Upper lobe of right lung (tissue), 1 donor: ENCODE measurements at regions not wholly inside any gene's neighbourhood (a gene's known extent, or its start where the extent isn't known, plus 50 kb on each side); places are given as distances from the start of the nearest gene placed in this dataset.

ENCODE experiments used
- ATAC-seq: fragments of 200-7000 bp; cut with Tn5 transposase; one replicate; pipeline ENCODE4 v1.9.1; 2020; ENCODE audit warnings: mild to moderate bottlenecking, moderate library complexity
- DNase-seq: peaks from one replicate; pipeline ENCODE4 v3.0.0-alpha.2; 2020
- H3K27ac ChIP-seq: fragments of 200-600 bp; one replicate; pipeline ENCODE4 v1.8.0; 2022
- H3K27me3 ChIP-seq: fragments of 200-600 bp; one replicate; pipeline ENCODE4 v1.8.0; 2022; ENCODE audit warnings: mild to moderate bottlenecking
- H3K36me3 ChIP-seq: fragments of 200-600 bp; one replicate; pipeline ENCODE4 v1.8.0; 2022
- H3K4me1 ChIP-seq: fragments of 200-600 bp; one replicate; pipeline ENCODE4 v1.8.0; 2022
- H3K4me3 ChIP-seq: fragments of 200-600 bp; one replicate; pipeline ENCODE4 v1.8.0; 2022; ENCODE audit warnings: mild to moderate bottlenecking
- H3K9me3 ChIP-seq: fragments of 200-600 bp; one replicate; pipeline ENCODE4 v1.8.0; 2022
- CTCF ChIP-seq: fragments of 200-600 bp; IDR thresholded peaks from one replicate; pipeline ENCODE4 v1.8.0; 2022; ENCODE audit warnings: antibody characterized with exemption
- intact Hi-C: fragments of 100-400 bp; cut with DNase I; formaldehyde crosslinking; loops from one replicate; pipeline ENCODE4 v1.11.0; 2022
- donor health status: DM: no; HTN: yes; CAD: no; lungs with severe emphysema.

DNA sequence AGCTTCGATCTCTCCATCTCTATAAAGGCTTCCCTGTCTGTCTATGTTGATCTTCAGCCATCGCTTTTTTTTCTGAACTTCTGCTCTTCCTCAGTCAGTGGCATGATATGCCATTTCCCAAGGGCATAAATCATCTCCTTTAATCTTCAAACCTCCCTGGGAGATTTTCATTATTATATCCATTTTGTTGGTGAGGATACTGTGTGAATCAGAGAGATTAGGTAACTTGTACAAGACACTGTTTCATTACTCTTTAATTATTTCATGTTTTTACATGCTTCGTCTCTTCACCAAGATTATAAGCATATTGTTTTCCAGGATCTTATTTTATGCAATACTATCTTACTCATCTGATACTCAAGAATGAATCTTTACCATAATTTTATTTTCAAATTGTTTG lies 124.8 kb upstream of the ATP11B start:
- TF ChIP-seq CTCF: no peak

GRCh38 chr3:182668974-182669373 lies 124.3 kb upstream of the ATP11B start:
- no peak for TF ChIP-seq CTCF
- ATAC-seq (no peak), DNase-seq (no peak)
- Histone ChIP-seq H3K9me3 (no peaks in the 10 kb centered on the region), H3K4me3 (no peak overlapping the region), H3K27ac (no peak overlapping the region), H3K27me3 (peaks cover 3% of the 10 kb centered on the region), H3K4me1 (no peaks in the 10 kb centered on the region), H3K36me3 (no peaks in the 10 kb centered on the region)
- intact Hi-C loops: no loop called here

More for the DNA sequence above, 124.8 kb upstream of the ATP11B start:
- no peaks in the 10 kb centered on the region for H3K4me1 ChIP-seq
- DNase-seq: no peak
- ATAC-seq: no peak
- H3K27me3 ChIP-seq: peaks cover 3% of the 10 kb centered on the region
- intact Hi-C loops: no loop called here
- no peaks in the 10 kb centered on the region for H3K36me3 ChIP-seq
- H3K9me3 ChIP-seq: no peaks in the 10 kb centered on the region
- H3K4me3 ChIP-seq: no peak overlapping the region
- H3K27ac ChIP-seq: no peak overlapping the region

GRCh38 chr3:182671541-182671940 lies 121.8 kb upstream of the ATP11B start:
- H3K4me3 ChIP-seq: no peak overlapping the region
- no peaks in the 10 kb centered on the region for H3K36me3 ChIP-seq
- no peak for ATAC-seq
- DNase-seq: no peak
- intact Hi-C loops: no loop called here
- H3K4me1 ChIP-seq: no peaks in the 10 kb centered on the region
- H3K9me3 ChIP-seq: no peaks in the 10 kb centered on the region
- H3K27me3 ChIP-seq: peaks cover 16% of the 10 kb centered on the region
- no peak for TF ChIP-seq CTCF
- no peak overlapping the region for H3K27ac ChIP-seq

- DNase-seq (no peak), ATAC-seq (no peak)
- Histone ChIP-seq H3K9me3 (no peaks in the 10 kb centered on the region), H3K36me3 (no peaks in the 10 kb centered on the region), H3K4me3 (no peak overlapping the region), H3K27ac (no peak overlapping the region), H3K4me1 (no peaks in the 10 kb centered on the region), H3K27me3 (peaks cover 16% of the 10 kb centered on the region)
- intact Hi-C loops: no loop called here
- TF ChIP-seq CTCF: no peak
These were observed 121.4 kb upstream of the ATP11B start for GRCh38 chr3:182671942-182672341.

DNA sequence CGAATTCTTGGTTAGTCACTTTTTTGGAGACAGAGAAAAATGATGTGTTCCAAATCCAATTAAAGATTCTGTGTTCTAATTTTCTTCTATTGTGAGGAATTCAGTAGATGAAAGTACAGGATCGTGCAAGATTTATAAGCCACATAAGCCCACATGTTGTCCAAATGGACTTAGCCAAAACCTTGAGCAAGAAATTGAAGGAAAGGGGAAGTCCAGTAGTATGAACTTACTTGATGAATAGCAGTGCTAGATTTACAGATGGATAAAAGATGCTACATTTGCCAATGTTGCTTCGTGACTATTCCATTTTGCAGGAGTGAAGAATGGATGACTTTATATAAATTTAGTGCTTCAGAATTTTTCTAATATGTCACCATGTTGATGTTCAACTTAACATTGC lies 120.0 kb upstream of the ATP11B start:
- intact Hi-C loops: no loop called here
- Histone ChIP-seq H3K9me3 (no peaks in the 10 kb centered on the region), H3K36me3 (no peaks in the 10 kb centered on the region), H3K27me3 (peaks cover 16% of the 10 kb centered on the region), H3K27ac (no peak overlapping the region), H3K4me3 (no peak overlapping the region), H3K4me1 (no peaks in the 10 kb centered on the region)
- DNase-seq (no peak), ATAC-seq (no peak)
- no peak for TF ChIP-seq CTCF
